ENCODE measurements at regions not wholly inside any gene's neighbourhood (a gene's known extent, or its start where the extent isn't known, plus 50 kb on each side); places are given as distances from the start of the nearest gene placed in this dataset.

- Histone ChIP-seq H3K27me3 (no peaks in the 10 kb centered on the region), H3K9me3 (no peaks in the 10 kb centered on the region), H3K4me3 (no peak overlapping the region), H3K36me3 (no peaks in the 10 kb centered on the region), H3K27ac (no peak overlapping the region), H3K4me1 (no peaks in the 10 kb centered on the region)
- DNase-seq (no peak), ATAC-seq (peak; percentile 49)
- peak; percentile 69 for TF ChIP-seq CTCF (IDR thresholded peaks at IDR 0.05)
- intact Hi-C loops (cut with DNase I) = no loop called here
Observed at GRCh38 chr2:79219383-79219988, 59.9 kb upstream of the REG3A start.

- Histone ChIP-seq H3K36me3 (no peaks in the 10 kb centered on the region), H3K27me3 (no peaks in the 10 kb centered on the region), H3K9me3 (no peaks in the 10 kb centered on the region), H3K27ac (no peak overlapping the region), H3K4me1 (no peaks in the 10 kb centered on the region), H3K4me3 (no peak overlapping the region)
- intact Hi-C loops (cut with DNase I) = no loop called here
- DNase-seq (no peak), ATAC-seq (no peak)
- TF ChIP-seq CTCF (IDR thresholded peaks at IDR 0.05) = no peak
Observed at GRCh38 chr2:79210274-79210917, 50.8 kb upstream of the REG3A start.
